Osteoblast (primary cell): ENCODE measurements at regions not wholly inside any gene's neighbourhood (a gene's known extent, or its start where the extent isn't known, plus 50 kb on each side); places are given as distances from the start of the nearest gene placed in this dataset.

Experiments used
- DNase-seq: peaks from one replicate; pipeline ENCODE4 v3.0.0; 2011; ENCODE audit warnings: low spot score, mixed read lengths; ENCODE audit not compliant: insufficient read length; ENCODE audit errors: missing footprints
- H2AFZ ChIP-seq: 2 replicates; pipeline ENCODE4 v1.6.0; 2011; ENCODE audit warnings: mild to moderate bottlenecking, low read length
- H3K27ac ChIP-seq: 2 replicates; pipeline ENCODE4 v1.5.1; 2011; ENCODE audit warnings: mild to moderate bottlenecking, low read depth, low read length, moderate library complexity
- H3K27me3 ChIP-seq: 2 replicates; pipeline ENCODE4 v1.6.0; 2012; ENCODE audit warnings: mild to moderate bottlenecking, control low read depth, inconsistent platforms, low read length, moderate library complexity; ENCODE audit not compliant: insufficient read depth
- H3K36me3 ChIP-seq: 2 replicates; pipeline ENCODE4 v1.5.1; 2011; ENCODE audit warnings: mild to moderate bottlenecking, low read length, control low read depth, moderate library complexity; ENCODE audit not compliant: insufficient read depth
- H3K4me1 ChIP-seq: 2 replicates; pipeline ENCODE4 v1.5.1; 2011; ENCODE audit warnings: mild to moderate bottlenecking, low read length, control low read depth, moderate library complexity; ENCODE audit not compliant: insufficient read depth
- H3K4me2 ChIP-seq: 2 replicates; pipeline ENCODE4 v1.6.0; 2011; ENCODE audit warnings: mild to moderate bottlenecking, low read length; ENCODE audit not compliant: insufficient read depth
- H3K4me3 ChIP-seq: fragments of 200-600 bp; sonication (generic); 3 replicates; pipeline ENCODE4 v1.5.1; 2012; ENCODE audit warnings: mild to moderate bottlenecking, low read length, inconsistent platforms; ENCODE audit not compliant: insufficient read depth
- H3K79me2 ChIP-seq: 2 replicates; pipeline ENCODE4 v1.6.0; 2012; ENCODE audit warnings: mild to moderate bottlenecking, low read length, control low read depth, inconsistent platforms; ENCODE audit not compliant: insufficient read depth
- H3K9me3 ChIP-seq: 2 replicates; pipeline ENCODE4 v1.5.1; 2011; ENCODE audit warnings: low read depth, low read length, control low read depth
- H4K20me1 ChIP-seq: 2 replicates; pipeline ENCODE4 v1.6.0; 2012; ENCODE audit warnings: mild to moderate bottlenecking, low read length, control low read depth; ENCODE audit not compliant: insufficient read depth
- CTCF ChIP-seq: IDR thresholded peaks from 2 replicates; pipeline ENCODE4 v1.5.1; 2011; ENCODE audit warnings: mild to moderate bottlenecking, low read depth, low read length, moderate library complexity; ENCODE audit errors: extremely low read depth

DNA sequence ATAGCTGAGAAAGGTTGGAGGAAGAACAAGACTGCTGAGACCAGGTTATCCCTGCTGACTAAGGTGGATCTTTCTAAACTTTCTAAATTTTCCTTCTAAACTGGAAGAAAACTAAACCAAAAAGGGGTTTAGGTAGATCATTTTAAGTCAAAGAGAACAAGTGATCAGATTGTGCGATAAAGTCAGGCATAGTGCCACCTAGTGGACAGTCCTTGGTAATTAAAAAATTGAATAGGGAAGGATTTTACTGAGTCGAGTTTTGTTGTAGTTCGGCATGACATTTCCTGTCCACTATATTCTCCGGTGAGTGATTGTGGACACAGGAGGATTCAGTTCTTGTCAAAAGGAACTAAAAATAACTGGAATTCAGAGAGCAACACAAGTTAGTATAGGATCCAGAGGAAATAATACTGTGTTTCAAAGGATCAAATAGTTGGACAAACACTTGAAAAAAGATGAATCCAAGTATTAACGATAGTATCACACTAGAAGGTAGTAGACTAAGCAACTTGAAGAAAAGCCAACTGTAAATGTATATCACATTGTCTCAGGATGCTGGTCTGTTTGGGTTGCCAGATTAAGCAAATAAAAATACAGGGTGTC lies 1236.4 kb downstream of the FAM181B start:
- Histone ChIP-seq H3K36me3 (no peaks in the 10 kb centered on the region), H3K4me1 (no peaks in the 10 kb centered on the region), H4K20me1 (no peaks in the 10 kb centered on the region), H3K4me3 (no peak overlapping the region), H3K9me3 (no peaks in the 10 kb centered on the region), H3K79me2 (no peaks in the 10 kb centered on the region), H3K27ac (no peak overlapping the region), H2AFZ (no peak overlapping the region), H3K4me2 (no peak overlapping the region), H3K27me3 (no peaks in the 10 kb centered on the region)
- peak; percentile 15 for DNase-seq
- peak; percentile 58 for TF ChIP-seq CTCF

- no peaks in the 10 kb centered on the region for H3K9me3 ChIP-seq
- no peak for DNase-seq
- H3K27me3 ChIP-seq: no peaks in the 10 kb centered on the region
- no peaks in the 10 kb centered on the region for H3K36me3 ChIP-seq
- H3K4me1 ChIP-seq: no peaks in the 10 kb centered on the region
- no peak overlapping the region for H3K27ac ChIP-seq
- TF ChIP-seq CTCF: no peak
- no peak overlapping the region for H2AFZ ChIP-seq
- no peak overlapping the region for H3K4me2 ChIP-seq
- H4K20me1 ChIP-seq: no peaks in the 10 kb centered on the region
- H3K4me3 ChIP-seq: no peak overlapping the region
- no peaks in the 10 kb centered on the region for H3K79me2 ChIP-seq
Measured at GRCh38 chr11:81496601-81497000, 1237.1 kb downstream of the FAM181B start.

GRCh38 chr11:81495699-81496292 lies 1237.9 kb downstream of the FAM181B start:
- no peak overlapping the region for H3K4me2 ChIP-seq
- H3K27me3 ChIP-seq: no peaks in the 10 kb centered on the region
- no peaks in the 10 kb centered on the region for H3K36me3 ChIP-seq
- TF ChIP-seq CTCF: no peak
- H3K4me1 ChIP-seq: no peaks in the 10 kb centered on the region
- H2AFZ ChIP-seq: no peak overlapping the region
- H3K4me3 ChIP-seq: no peak overlapping the region
- no peaks in the 10 kb centered on the region for H3K79me2 ChIP-seq
- H3K9me3 ChIP-seq: no peaks in the 10 kb centered on the region
- H3K27ac ChIP-seq: no peak overlapping the region
- H4K20me1 ChIP-seq: no peaks in the 10 kb centered on the region
- DNase-seq: no peak

- H4K20me1 ChIP-seq: no peaks in the 10 kb centered on the region
- H3K27ac ChIP-seq: no peak overlapping the region
- no peak for TF ChIP-seq CTCF
Measured at GRCh38 chr11:81494431-81494830, 1239.2 kb downstream of the FAM181B start.

More at GRCh38 chr11:81494431-81494830, 1239.2 kb downstream of the FAM181B start:
- Histone ChIP-seq H3K4me3 (no peak overlapping the region), H3K79me2 (no peaks in the 10 kb centered on the region), H3K9me3 (no peaks in the 10 kb centered on the region), H3K4me1 (no peaks in the 10 kb centered on the region), H3K27me3 (no peaks in the 10 kb centered on the region), H2AFZ (no peak overlapping the region), H3K4me2 (no peak overlapping the region), H3K36me3 (no peaks in the 10 kb centered on the region)
- no peak for DNase-seq
